Nephron progenitor cell (in vitro differentiated cells): ENCODE measurements at regions not wholly inside any gene's neighbourhood (a gene's known extent, or its start where the extent isn't known, plus 50 kb on each side); places are given as distances from the start of the nearest gene placed in this dataset.

ENCODE experiments used
- DNase-seq: peaks from one replicate; pipeline ENCODE4 v3.0.0; 2021
- H3K27ac Mint-ChIP-seq: 2 replicates; pipeline ENCODE4 v1.8.0; 2021; ENCODE audit warnings: mild to moderate bottlenecking, moderate library complexity, mixed read lengths
- H3K27me3 Mint-ChIP-seq: 2 replicates; pipeline ENCODE4 v1.8.0; 2021; ENCODE audit warnings: mild to moderate bottlenecking, low read depth, mixed read lengths; ENCODE audit not compliant: poor library complexity
- H3K36me3 Mint-ChIP-seq: 2 replicates; pipeline ENCODE4 v1.8.0; 2021; ENCODE audit warnings: low read depth, mixed read lengths
- H3K4me1 Mint-ChIP-seq: 2 replicates; pipeline ENCODE4 v1.8.0; 2021; ENCODE audit warnings: mixed read lengths
- H3K4me3 Mint-ChIP-seq: 2 replicates; pipeline ENCODE4 v1.8.0; 2021; ENCODE audit warnings: mild to moderate bottlenecking, moderate library complexity, mixed read lengths
- H3K9me3 Mint-ChIP-seq: 2 replicates; pipeline ENCODE4 v1.8.0; 2021; ENCODE audit warnings: mild to moderate bottlenecking, moderate library complexity, mixed read lengths
- TF ChIP-seq, protein P1 (sequence below): fragments of 200-600 bp; sonication (generic); IDR thresholded peaks from 2 replicates; pipeline ENCODE4 v1.5.0; 2021; ENCODE audit warnings: antibody characterized with exemption

- DNase-seq: no peak
- Mint-ChIP-seq H3K4me3 (peak overlapping the region; percentile 43), H3K27me3 (no peaks in the 10 kb centered on the region), H3K36me3 (no peaks in the 10 kb centered on the region), H3K27ac (peak overlapping the region; percentile 83), H3K9me3 (no peaks in the 10 kb centered on the region), H3K4me1 (peaks cover 64% of the 10 kb centered on the region)
- TF ChIP-seq, protein P1, sequence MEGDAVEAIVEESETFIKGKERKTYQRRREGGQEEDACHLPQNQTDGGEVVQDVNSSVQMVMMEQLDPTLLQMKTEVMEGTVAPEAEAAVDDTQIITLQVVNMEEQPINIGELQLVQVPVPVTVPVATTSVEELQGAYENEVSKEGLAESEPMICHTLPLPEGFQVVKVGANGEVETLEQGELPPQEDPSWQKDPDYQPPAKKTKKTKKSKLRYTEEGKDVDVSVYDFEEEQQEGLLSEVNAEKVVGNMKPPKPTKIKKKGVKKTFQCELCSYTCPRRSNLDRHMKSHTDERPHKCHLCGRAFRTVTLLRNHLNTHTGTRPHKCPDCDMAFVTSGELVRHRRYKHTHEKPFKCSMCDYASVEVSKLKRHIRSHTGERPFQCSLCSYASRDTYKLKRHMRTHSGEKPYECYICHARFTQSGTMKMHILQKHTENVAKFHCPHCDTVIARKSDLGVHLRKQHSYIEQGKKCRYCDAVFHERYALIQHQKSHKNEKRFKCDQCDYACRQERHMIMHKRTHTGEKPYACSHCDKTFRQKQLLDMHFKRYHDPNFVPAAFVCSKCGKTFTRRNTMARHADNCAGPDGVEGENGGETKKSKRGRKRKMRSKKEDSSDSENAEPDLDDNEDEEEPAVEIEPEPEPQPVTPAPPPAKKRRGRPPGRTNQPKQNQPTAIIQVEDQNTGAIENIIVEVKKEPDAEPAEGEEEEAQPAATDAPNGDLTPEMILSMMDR: no peak
Measured at GRCh38 chr10:35925493-35925892, 283.4 kb upstream of the FZD8 start.

DNA sequence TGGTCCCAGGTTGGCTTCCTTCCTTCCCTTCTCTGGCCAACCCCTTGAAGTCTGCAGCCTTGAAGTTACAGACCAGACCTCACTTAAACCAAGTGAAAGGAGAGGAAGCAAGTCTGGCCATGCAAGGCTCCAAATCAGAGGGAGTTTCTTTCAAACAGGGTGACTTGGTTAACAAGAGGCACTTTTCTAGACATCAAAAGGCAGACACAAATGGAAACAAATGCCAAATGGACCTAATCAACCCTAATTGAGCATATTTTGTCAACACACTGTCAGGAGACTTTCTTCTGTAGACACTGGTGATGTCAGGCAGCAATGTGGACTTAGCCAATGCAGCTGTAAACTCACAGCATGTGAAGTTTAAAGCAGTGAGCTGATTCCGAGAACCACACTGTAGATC, 282.7 kb upstream of the FZD8 start:
- no peaks in the 10 kb centered on the region for H3K36me3 Mint-ChIP-seq
- no peak overlapping the region for H3K4me3 Mint-ChIP-seq
- H3K27ac Mint-ChIP-seq: peak overlapping the region; percentile 74
- DNase-seq: no peak
- H3K4me1 Mint-ChIP-seq: peaks cover 72% of the 10 kb centered on the region
- no peaks in the 10 kb centered on the region for H3K9me3 Mint-ChIP-seq
- TF ChIP-seq, protein P1: no peak
- no peaks in the 10 kb centered on the region for H3K27me3 Mint-ChIP-seq

GRCh38 chr10:35922876-35923600, 280.9 kb upstream of the FZD8 start:
- TF ChIP-seq, protein P1: no peak
- no peak overlapping the region for H3K4me3 Mint-ChIP-seq
- no peaks in the 10 kb centered on the region for H3K9me3 Mint-ChIP-seq
- H3K27ac Mint-ChIP-seq: no peak overlapping the region
- no peaks in the 10 kb centered on the region for H3K36me3 Mint-ChIP-seq
- no peaks in the 10 kb centered on the region for H3K27me3 Mint-ChIP-seq
- peaks cover 68% of the 10 kb centered on the region for H3K4me1 Mint-ChIP-seq
- no peak for DNase-seq

DNA sequence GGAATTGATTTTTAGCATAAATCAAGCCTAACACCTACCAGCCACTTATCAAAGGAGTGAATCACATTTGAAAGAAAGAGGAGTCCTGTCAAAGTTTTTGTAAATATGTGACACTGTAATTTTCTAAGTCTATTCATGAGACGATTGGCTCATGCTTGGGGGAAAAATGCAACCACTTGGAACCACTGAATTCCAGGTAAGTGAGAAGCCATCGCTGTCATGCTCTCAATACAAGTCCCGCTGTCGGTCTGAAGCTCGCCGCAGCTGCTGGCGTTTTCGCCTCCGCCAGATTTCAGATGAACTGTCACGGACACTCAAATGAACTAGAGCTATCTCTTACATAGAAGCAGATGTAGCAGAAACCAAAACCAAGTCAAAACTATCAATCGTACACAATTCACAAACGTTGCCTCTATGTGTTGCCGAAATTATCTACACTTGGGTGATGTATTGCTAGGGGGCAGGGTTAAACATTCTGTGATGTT, 279.8 kb upstream of the FZD8 start:
- no peaks in the 10 kb centered on the region for H3K27me3 Mint-ChIP-seq
- peaks cover 56% of the 10 kb centered on the region for H3K4me1 Mint-ChIP-seq
- TF ChIP-seq, protein P1: no peak
- DNase-seq: no peak
- no peaks in the 10 kb centered on the region for H3K36me3 Mint-ChIP-seq
- no peak overlapping the region for H3K27ac Mint-ChIP-seq
- H3K9me3 Mint-ChIP-seq: no peaks in the 10 kb centered on the region
- no peak overlapping the region for H3K4me3 Mint-ChIP-seq

DNA sequence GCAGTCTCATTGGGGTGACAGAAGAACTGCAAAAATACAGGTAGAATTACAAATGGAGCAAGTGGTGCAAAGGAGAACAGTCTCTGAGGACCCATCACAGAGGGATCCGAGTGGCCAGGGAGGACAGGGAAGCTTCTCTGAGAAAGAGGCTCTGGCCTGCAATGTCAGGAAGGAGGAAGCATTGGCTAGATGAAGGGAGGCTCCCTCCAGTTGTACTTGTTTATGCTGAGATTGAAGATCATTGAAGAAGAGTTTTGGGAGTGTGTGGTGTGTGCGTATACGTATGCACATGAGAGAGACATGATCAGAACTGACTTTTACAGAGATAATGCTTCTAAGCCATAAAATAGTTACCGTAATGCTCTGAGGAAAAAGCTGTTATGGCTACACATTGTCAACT, 274.7 kb upstream of the FZD8 start:
- peaks cover 24% of the 10 kb centered on the region for H3K4me1 Mint-ChIP-seq
- DNase-seq: no peak

More for the DNA sequence above, 274.7 kb upstream of the FZD8 start:
- H3K27me3 Mint-ChIP-seq: no peaks in the 10 kb centered on the region
- TF ChIP-seq, protein P1: no peak
- no peak overlapping the region for H3K4me3 Mint-ChIP-seq
- H3K36me3 Mint-ChIP-seq: no peaks in the 10 kb centered on the region
- H3K27ac Mint-ChIP-seq: no peak overlapping the region
- H3K9me3 Mint-ChIP-seq: no peaks in the 10 kb centered on the region
